ENCODE measurements at regions not wholly inside any gene's neighbourhood (a gene's known extent, or its start where the extent isn't known, plus 50 kb on each side); places are given as distances from the start of the nearest gene placed in this dataset.

DNA sequence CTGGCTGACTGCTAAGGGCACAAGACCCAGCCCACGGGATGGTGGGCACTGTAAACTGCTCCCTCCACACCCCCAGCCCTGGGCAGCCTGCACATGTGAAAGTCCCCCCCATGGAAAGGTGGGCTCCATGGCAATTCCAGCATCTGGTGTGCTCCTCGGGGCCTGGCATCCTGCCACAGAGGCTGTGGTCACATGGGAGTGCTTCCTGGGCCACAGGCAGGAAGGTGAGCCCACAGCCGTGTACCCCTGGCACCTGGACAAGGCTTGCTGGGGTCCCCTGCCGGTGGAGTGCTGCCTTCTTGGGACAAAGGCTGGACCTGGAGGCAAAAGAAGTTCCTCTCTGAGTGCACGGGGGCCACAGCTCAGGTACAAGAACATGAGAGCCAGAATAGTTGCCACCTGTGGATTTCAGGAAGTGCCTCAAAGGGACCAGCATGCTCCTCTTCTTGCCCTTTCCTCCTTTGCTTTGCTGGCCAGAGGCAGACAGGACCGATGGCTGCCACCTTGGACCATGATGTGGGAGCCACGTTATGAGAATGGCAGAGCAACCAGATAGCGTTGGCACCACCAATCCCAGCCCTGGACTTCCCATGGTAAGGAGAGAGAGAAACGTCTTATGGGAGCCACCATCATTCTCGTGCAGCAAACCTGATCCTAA, 120.2 kb upstream of the MLN start:
- TF ChIP-seq, protein P1, sequence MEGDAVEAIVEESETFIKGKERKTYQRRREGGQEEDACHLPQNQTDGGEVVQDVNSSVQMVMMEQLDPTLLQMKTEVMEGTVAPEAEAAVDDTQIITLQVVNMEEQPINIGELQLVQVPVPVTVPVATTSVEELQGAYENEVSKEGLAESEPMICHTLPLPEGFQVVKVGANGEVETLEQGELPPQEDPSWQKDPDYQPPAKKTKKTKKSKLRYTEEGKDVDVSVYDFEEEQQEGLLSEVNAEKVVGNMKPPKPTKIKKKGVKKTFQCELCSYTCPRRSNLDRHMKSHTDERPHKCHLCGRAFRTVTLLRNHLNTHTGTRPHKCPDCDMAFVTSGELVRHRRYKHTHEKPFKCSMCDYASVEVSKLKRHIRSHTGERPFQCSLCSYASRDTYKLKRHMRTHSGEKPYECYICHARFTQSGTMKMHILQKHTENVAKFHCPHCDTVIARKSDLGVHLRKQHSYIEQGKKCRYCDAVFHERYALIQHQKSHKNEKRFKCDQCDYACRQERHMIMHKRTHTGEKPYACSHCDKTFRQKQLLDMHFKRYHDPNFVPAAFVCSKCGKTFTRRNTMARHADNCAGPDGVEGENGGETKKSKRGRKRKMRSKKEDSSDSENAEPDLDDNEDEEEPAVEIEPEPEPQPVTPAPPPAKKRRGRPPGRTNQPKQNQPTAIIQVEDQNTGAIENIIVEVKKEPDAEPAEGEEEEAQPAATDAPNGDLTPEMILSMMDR (IDR thresholded peaks at IDR 0.05; ENCODE audit: insufficient read depth, missing control alignments): no peak
- DNase-seq (ENCODE audit: insufficient read length, low spot score) (no peak), FAIRE-seq (no peak)

DNA sequence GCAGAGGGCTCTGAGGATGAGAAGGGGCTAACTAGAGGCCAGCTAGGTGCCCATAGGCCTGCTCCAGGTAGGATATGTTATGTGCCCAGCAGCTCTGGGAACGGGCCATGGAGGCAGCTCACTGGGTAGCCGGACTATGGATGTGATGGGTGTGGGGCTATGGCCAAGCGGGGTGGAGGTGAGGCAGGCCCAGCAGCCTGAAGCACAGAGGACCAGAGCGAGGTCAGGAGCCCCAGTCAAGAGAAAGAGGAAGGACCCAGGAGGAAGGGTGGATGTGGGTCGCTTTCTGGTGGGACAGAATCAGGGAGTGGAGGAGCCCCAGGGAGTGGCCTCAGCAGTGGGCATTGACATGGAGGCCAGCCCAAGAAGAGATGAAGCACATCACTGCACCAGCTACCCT, 117.9 kb upstream of the MLN start:
- no peak for DNase-seq (ENCODE audit: insufficient read length, low spot score)
- TF ChIP-seq, protein P1 (IDR thresholded peaks at IDR 0.05; ENCODE audit: insufficient read depth, missing control alignments): no peak
- no peak for FAIRE-seq

DNA sequence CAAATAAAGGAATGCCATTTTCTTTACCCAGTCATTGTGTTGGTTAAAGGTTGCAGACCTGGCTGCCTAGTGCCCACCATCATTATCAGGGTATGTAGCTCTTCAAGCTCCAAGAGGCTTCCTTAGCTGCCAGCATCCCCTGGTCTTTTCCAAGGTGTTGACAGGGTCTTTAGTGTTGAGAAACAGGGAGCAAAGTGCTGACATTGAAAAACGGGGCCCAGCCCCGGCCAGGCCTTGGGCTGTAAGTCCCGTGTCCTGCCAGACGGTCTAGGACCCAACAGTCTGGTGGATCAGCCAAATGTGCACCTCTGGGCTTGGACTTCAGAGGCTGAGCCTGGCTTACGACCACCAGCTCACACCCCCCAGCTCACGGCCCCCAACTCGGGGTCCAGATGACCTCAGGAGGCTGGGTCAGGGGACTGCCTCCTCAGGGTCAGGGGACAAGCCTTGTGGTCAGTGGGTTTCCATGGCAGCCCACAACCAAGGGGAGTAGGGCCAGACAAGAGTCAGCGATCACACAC, 114.4 kb upstream of the MLN start:
- TF ChIP-seq, protein P1 (IDR thresholded peaks at IDR 0.05; ENCODE audit: insufficient read depth, missing control alignments): no peak
- DNase-seq (ENCODE audit: insufficient read length, low spot score) (no peak), FAIRE-seq (no peak)

DNA sequence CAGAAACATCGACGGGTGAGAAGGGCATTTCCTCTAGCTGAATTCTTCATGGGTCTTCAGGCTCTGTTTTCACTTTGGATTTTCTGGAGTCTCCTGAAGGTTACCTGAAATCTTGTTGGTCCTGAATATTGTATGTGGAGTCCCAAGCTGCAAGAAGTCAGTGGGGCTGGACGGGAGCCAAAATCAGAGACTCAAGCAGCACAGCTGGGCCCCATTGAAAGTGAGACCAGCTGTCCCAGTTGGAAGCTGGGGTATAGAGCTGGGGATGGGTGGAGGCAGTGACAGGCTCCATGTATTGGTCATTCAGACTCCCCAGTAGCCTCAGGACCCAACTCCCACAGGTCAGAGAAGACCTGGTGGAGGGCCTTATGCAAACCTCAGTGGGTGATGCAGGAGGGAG, 111.3 kb upstream of the MLN start:
- DNase-seq (ENCODE audit: insufficient read length, low spot score) (no peak), FAIRE-seq (no peak)
- TF ChIP-seq, protein P1 (IDR thresholded peaks at IDR 0.05; ENCODE audit: insufficient read depth, missing control alignments): no peak

DNA sequence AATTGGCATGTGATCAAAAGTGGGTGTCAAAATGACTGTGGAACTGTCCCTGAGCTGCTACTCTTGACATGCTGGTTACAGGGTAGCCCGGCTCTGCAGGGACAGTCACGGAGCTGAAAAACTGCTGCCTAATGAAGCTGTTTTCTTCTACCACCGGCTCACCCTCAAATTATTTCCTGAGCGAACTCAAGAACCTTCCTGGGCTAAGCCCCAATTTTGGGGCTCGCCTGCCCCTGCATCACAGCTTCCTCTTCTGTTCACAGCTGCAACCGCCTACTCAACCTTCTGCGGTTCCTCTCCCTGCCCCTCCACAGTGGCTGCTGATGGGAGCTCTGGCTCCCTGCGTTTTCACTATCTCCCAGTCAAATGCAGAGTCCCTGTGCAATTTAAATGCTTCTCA, 110.8 kb upstream of the MLN start:
- no peak for DNase-seq (ENCODE audit: insufficient read length, low spot score)
- TF ChIP-seq, protein P1 (IDR thresholded peaks at IDR 0.05; ENCODE audit: insufficient read depth, missing control alignments): no peak
- FAIRE-seq: no peak

GRCh38 chr6:33912195-33912594, 108.4 kb upstream of the MLN start:
- FAIRE-seq: no peak
- no peak for DNase-seq (ENCODE audit: insufficient read length, low spot score)
- TF ChIP-seq, protein P1 (IDR thresholded peaks at IDR 0.05; ENCODE audit: insufficient read depth, missing control alignments): no peak

GRCh38 chr6:33911488-33911887, 107.7 kb upstream of the MLN start:
- TF ChIP-seq, protein P1 (IDR thresholded peaks at IDR 0.05; ENCODE audit: insufficient read depth, missing control alignments): no peak
- DNase-seq (ENCODE audit: insufficient read length, low spot score): no peak
- FAIRE-seq: no peak
